GM20431 (cell line): ENCODE measurements at regions not wholly inside any gene's neighbourhood (a gene's known extent, or its start where the extent isn't known, plus 50 kb on each side); places are given as distances from the start of the nearest gene placed in this dataset.
"Not testable (repeated sequence)": the region's sequence is repeated elsewhere in the genome, so short reads cannot be mapped to it uniquely, and the experiment has no call there.

ENCODE experiments used
- in situ Hi-C: fragments of 300-500 bp; cut with MseI, MboI; formaldehyde crosslinking; loops from one replicate; pipeline ENCODE4 v1.15.0; 2020; ENCODE audit warnings: low sequenced_read_pairs; ENCODE audit not compliant: unreplicated experiment

GRCh38 chr18:27528925-27529521 lies 343.9 kb upstream of the CHST9 start:
- in situ Hi-C loops = no loop called here

- in situ Hi-C loops = no loop called here
These were observed 342.7 kb upstream of the CHST9 start for GRCh38 chr18:27527856-27528255.

GRCh38 chr18:27520401-27520800 lies 335.3 kb upstream of the CHST9 start:
- in situ Hi-C loops = no loop called here

GRCh38 chr18:27510036-27510633 lies 325.0 kb upstream of the CHST9 start:
- in situ Hi-C loops = not testable (repeated sequence)

- in situ Hi-C loops = no loop called here
These were observed 316.6 kb upstream of the CHST9 start for GRCh38 chr18:27501671-27502070.

GRCh38 chr18:27500531-27500930 lies 315.4 kb upstream of the CHST9 start:
- in situ Hi-C loops = no loop called here

GRCh38 chr18:27497246-27497645 lies 312.1 kb upstream of the CHST9 start:
- in situ Hi-C loops = no loop called here

- in situ Hi-C loops = no loop called here
These were observed 308.1 kb upstream of the CHST9 start for GRCh38 chr18:27493182-27493581.

GRCh38 chr18:27491772-27492171 lies 306.7 kb upstream of the CHST9 start:
- in situ Hi-C loops = no loop called here

GRCh38 chr18:27483276-27483675 lies 298.2 kb upstream of the CHST9 start:
- in situ Hi-C loops = no loop called here

GRCh38 chr18:27478459-27478858 lies 293.4 kb upstream of the CHST9 start:
- in situ Hi-C loops = no loop called here

- in situ Hi-C loops = no loop called here
These were observed 288.2 kb upstream of the CHST9 start for GRCh38 chr18:27473318-27473717.

GRCh38 chr18:27467073-27467472 lies 282.0 kb upstream of the CHST9 start:
- in situ Hi-C loops = no loop called here

GRCh38 chr18:27461957-27462356 lies 276.8 kb upstream of the CHST9 start:
- in situ Hi-C loops = no loop called here

GRCh38 chr18:27449104-27449503 lies 264.0 kb upstream of the CHST9 start:
- in situ Hi-C loops = no loop called here

- in situ Hi-C loops = no loop called here
These were observed 262.8 kb upstream of the CHST9 start for GRCh38 chr18:27447930-27448329.

- in situ Hi-C loops = no loop called here
These were observed 262.4 kb upstream of the CHST9 start for GRCh38 chr18:27447451-27447881.

GRCh38 chr18:27430595-27430994 lies 245.5 kb upstream of the CHST9 start:
- in situ Hi-C loops = no loop called here

GRCh38 chr18:27428716-27429475 lies 243.8 kb upstream of the CHST9 start:
- in situ Hi-C loops = no loop called here

GRCh38 chr18:27428120-27428519 lies 243.0 kb upstream of the CHST9 start:
- in situ Hi-C loops = no loop called here

GRCh38 chr18:27423581-27423980 lies 238.5 kb upstream of the CHST9 start:
- in situ Hi-C loops = no loop called here
